ENCODE measurements at regions not wholly inside any gene's neighbourhood (a gene's known extent, or its start where the extent isn't known, plus 50 kb on each side); places are given as distances from the start of the nearest gene placed in this dataset.

- no peak for DNase-seq
Observed at GRCh38 chr4:155106629-155107028, 101.8 kb upstream of the NPY2R start.

GRCh38 chr4:155107059-155107458, 101.4 kb upstream of the NPY2R start:
- DNase-seq, result no peak

GRCh38 chr4:155114790-155115189, 93.6 kb upstream of the NPY2R start:
- no peak for DNase-seq

- no peak for DNase-seq
Observed at GRCh38 chr4:155119006-155119405, 89.4 kb upstream of the NPY2R start.

GRCh38 chr4:155120536-155120935, 87.9 kb upstream of the NPY2R start:
- DNase-seq, result no peak

GRCh38 chr4:155122382-155122781, 86.1 kb upstream of the NPY2R start:
- DNase-seq, result no peak

GRCh38 chr4:155134136-155134535, 74.3 kb upstream of the NPY2R start:
- no peak for DNase-seq

- no peak for DNase-seq
Observed at GRCh38 chr4:155140889-155141288, 67.5 kb upstream of the NPY2R start.

- no peak for DNase-seq
Observed at GRCh38 chr4:155143512-155143911, 64.9 kb upstream of the NPY2R start.

Measured in fibroblast of skin of back (primary cell).